H9 (cell line): ENCODE measurements at regions not wholly inside any gene's neighbourhood (a gene's known extent, or its start where the extent isn't known, plus 50 kb on each side); places are given as distances from the start of the nearest gene placed in this dataset.

ENCODE experiments used
- DNase-seq: peaks from one replicate; pipeline ENCODE4 v3.0.0-alpha.2; 2017
- H2AFZ ChIP-seq: one replicate; pipeline ENCODE4 v1.6.1; 2013; ENCODE audit warnings: mild to moderate bottlenecking, low read length, control low read depth, moderate library complexity
- H2AK5ac ChIP-seq: 2 replicates; pipeline ENCODE4 v1.6.1; 2013; ENCODE audit warnings: low read length, control low read depth, mixed read lengths; ENCODE audit not compliant: insufficient read length
- H2BK120ac ChIP-seq: one replicate; pipeline ENCODE4 v1.6.1; 2013; ENCODE audit warnings: low read depth, mild to moderate bottlenecking, low read length, control low read depth, inconsistent platforms; ENCODE audit not compliant: poor library complexity, severe bottlenecking
- H2BK12ac ChIP-seq: 2 replicates; pipeline ENCODE4 v1.6.1; 2013; ENCODE audit warnings: low read length, control low read depth, mixed read lengths, low read depth; ENCODE audit not compliant: insufficient read length
- H2BK15ac ChIP-seq: 2 replicates; pipeline ENCODE4 v1.6.1; 2013; ENCODE audit warnings: low read depth, low read length, control low read depth
- H2BK20ac ChIP-seq: one replicate; pipeline ENCODE4 v1.6.1; 2013; ENCODE audit warnings: low read depth, mild to moderate bottlenecking, low read length, control low read depth, inconsistent platforms; ENCODE audit not compliant: poor library complexity, severe bottlenecking
- H2BK5ac ChIP-seq: 2 replicates; pipeline ENCODE4 v1.6.1; 2013; ENCODE audit warnings: low read length, control low read depth, mixed read lengths; ENCODE audit not compliant: insufficient read length
- H3K14ac ChIP-seq: 2 replicates; pipeline ENCODE4 v1.6.1; 2013; ENCODE audit warnings: low read length, control low read depth; ENCODE audit not compliant: insufficient read depth
- H3K18ac ChIP-seq: 2 replicates; pipeline ENCODE4 v1.6.1; 2013; ENCODE audit warnings: low read depth, mild to moderate bottlenecking, mixed read lengths, low read length, control low read depth; ENCODE audit not compliant: insufficient read length
- H3K23ac ChIP-seq: 2 replicates; pipeline ENCODE4 v1.6.1; 2013; ENCODE audit warnings: low read length, control low read depth, mixed read lengths, low read depth; ENCODE audit not compliant: insufficient read length
- H3K23me2 ChIP-seq: 2 replicates; pipeline ENCODE4 v1.6.1; 2013; ENCODE audit warnings: low read depth, mild to moderate bottlenecking, mixed read lengths, low read length, control low read depth; ENCODE audit not compliant: insufficient read length, poor library complexity, severe bottlenecking
- H3K27ac ChIP-seq: 2 replicates; pipeline ENCODE4 v1.5.1; 2013; ENCODE audit warnings: low read length, control low read depth, mixed read lengths, low read depth; ENCODE audit not compliant: insufficient read length
- H3K27me3 ChIP-seq: 2 replicates; pipeline ENCODE4 v1.6.1; 2013; ENCODE audit warnings: low read length, control low read depth, inconsistent platforms; ENCODE audit not compliant: insufficient read depth
- H3K4ac ChIP-seq: 2 replicates; pipeline ENCODE4 v1.6.1; 2013; ENCODE audit warnings: low read depth, mild to moderate bottlenecking, control low read depth, inconsistent platforms, low read length, moderate library complexity
- H3K4me1 ChIP-seq: 2 replicates; pipeline ENCODE4 v1.6.1; 2013; ENCODE audit warnings: low read length, control low read depth, inconsistent platforms; ENCODE audit not compliant: insufficient read depth
- H3K4me2 ChIP-seq: 2 replicates; pipeline ENCODE4 v1.6.1; 2013; ENCODE audit warnings: low read length, control low read depth, mixed read lengths; ENCODE audit not compliant: insufficient read length, insufficient read depth
- H3K56ac ChIP-seq: 2 replicates; pipeline ENCODE4 v1.6.1; 2013; ENCODE audit warnings: low read depth, mild to moderate bottlenecking, mixed read lengths, low read length, control low read depth; ENCODE audit not compliant: insufficient read length
- H3K79me1 ChIP-seq: 2 replicates; pipeline ENCODE4 v1.6.1; 2013; ENCODE audit warnings: low read depth, mild to moderate bottlenecking, moderate library complexity, low read length, control low read depth, inconsistent platforms; ENCODE audit not compliant: insufficient read depth, poor library complexity, severe bottlenecking
- H3K79me2 ChIP-seq: 2 replicates; pipeline ENCODE4 v1.6.1; 2013; ENCODE audit warnings: low read length, control low read depth, inconsistent platforms; ENCODE audit not compliant: insufficient read depth
- H3K9ac ChIP-seq: 2 replicates; pipeline ENCODE4 v1.6.1; 2013; ENCODE audit warnings: low read length, control low read depth, mixed read lengths; ENCODE audit not compliant: insufficient read length; ENCODE audit errors: extremely low read depth
- H3K9me3 ChIP-seq: one replicate; pipeline ENCODE4 v1.6.1; 2013; ENCODE audit warnings: low read depth, low read length, inconsistent platforms; ENCODE audit not compliant: control insufficient read depth
- H3T11ph ChIP-seq: one replicate; pipeline ENCODE4 v1.6.1; 2013; ENCODE audit warnings: mild to moderate bottlenecking, low read length, control low read depth, inconsistent platforms
- H4K20me1 ChIP-seq: one replicate; pipeline ENCODE4 v1.6.1; 2013; ENCODE audit not compliant: control insufficient read depth, insufficient read length, insufficient read depth
- H4K5ac ChIP-seq: 2 replicates; pipeline ENCODE4 v1.6.1; 2013; ENCODE audit warnings: low read depth, mild to moderate bottlenecking, mixed read lengths, low read length, control low read depth; ENCODE audit not compliant: insufficient read length
- H4K8ac ChIP-seq: replicated peaks from 2 replicates; pipeline ENCODE4 v1.6.1; 2013; ENCODE audit warnings: low read length, control low read depth, mixed read lengths, low read depth; ENCODE audit not compliant: insufficient read length
- H4K91ac ChIP-seq: 2 replicates; pipeline ENCODE4 v1.6.1; 2013; ENCODE audit warnings: low read depth, mild to moderate bottlenecking, moderate library complexity, mixed read lengths, low read length, control low read depth; ENCODE audit not compliant: insufficient read length
- H3K27ac Mint-ChIP-seq, 3 experiments: 2 replicates in 2 of 3; 3 replicates in 1 of 3; pipeline ENCODE4 v1.8.0; 2020 to 2021; ENCODE audit warnings: mixed read lengths in 3 of 3, mild to moderate bottlenecking in 1 of 3, moderate library complexity in 1 of 3
- H3K27me3 Mint-ChIP-seq: 2 replicates; pipeline ENCODE4 v1.8.0; 2021; ENCODE audit warnings: low read depth, mild to moderate bottlenecking, moderate library complexity, mixed read lengths
- H3K36me3 Mint-ChIP-seq, 3 experiments: 2 replicates in 2 of 3; 3 replicates in 1 of 3; pipeline ENCODE4 v1.8.0; 2020 to 2021; ENCODE audit warnings: low read depth in 3 of 3, mixed read lengths in 3 of 3; ENCODE audit not compliant: insufficient read depth in 1 of 3
- H3K4me1 Mint-ChIP-seq, 2 experiments: 2 replicates each; pipeline ENCODE4 v1.8.0; 2020; ENCODE audit warnings: mixed read lengths in 2 of 2
- H3K4me3 Mint-ChIP-seq, 2 experiments: 2 replicates in 1 of 2; 3 replicates in 1 of 2; pipeline ENCODE4 v1.8.0; 2020 to 2021; ENCODE audit warnings: mild to moderate bottlenecking in 2 of 2, mixed read lengths in 2 of 2, moderate library complexity in 1 of 2
- H3K9me3 Mint-ChIP-seq, 2 experiments: 2 replicates in 1 of 2; 3 replicates in 1 of 2; pipeline ENCODE4 v1.8.0; 2020; ENCODE audit warnings: mild to moderate bottlenecking in 2 of 2, mixed read lengths in 2 of 2, moderate library complexity in 1 of 2
- WGBS: extraction: QIAGEN DNeasy Blood & Tissue Kit; methylation state at CpG from one replicate; pipeline ENCODE4 v1.1.7; 2013; ENCODE audit warnings: missing lambda C conversion rate, low lambda C conversion rate, mixed read lengths; ENCODE audit not compliant: insufficient read length; ENCODE audit errors: extremely low coverage; 5-methylcytosine and 5-hydroxymethylcytosine counted together
- TF ChIP-seq, protein P1 (sequence below): fragments of 200-600 bp; sonication (generic); conservative IDR thresholded peaks from 3 replicates; pipeline ENCODE4 v1.8.0; 2021; ENCODE audit warnings: antibody characterized with exemption, mild to moderate bottlenecking

DNA sequence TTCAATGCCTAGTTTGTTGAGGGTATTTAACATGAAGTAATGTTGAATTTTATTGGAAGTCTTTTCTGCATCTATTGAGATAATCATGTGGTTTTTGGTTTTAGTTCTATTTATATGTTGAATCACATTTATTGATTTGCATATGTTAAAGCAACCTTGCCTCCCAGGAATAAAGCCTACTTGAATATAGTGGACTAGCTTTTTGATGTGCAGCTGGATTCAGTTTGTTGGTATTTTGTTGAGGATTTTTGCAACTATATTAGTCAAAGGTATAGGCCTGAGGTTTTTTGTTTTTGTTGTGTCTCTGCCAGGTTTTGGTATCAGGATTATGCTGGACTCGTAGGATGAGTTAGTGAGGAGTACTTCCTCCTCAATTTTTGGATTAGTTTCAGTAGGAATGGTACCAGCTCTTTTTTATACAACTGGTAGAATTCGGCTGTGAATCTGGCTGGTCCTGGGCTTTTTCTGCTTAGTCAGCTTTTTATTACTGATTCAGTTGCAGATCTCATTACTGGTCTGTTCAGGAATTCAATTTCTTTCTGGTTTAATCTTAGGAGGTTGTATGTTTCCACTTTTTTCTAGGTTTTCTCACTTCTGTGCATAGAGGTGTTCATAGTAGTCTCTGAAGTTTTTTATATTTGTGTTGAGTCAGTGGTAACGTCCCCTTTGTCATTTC, 209.8 kb upstream of the RBMS3 start:
- peaks cover 8 to 12% of the 10 kb centered on the region in 2 experiments for H3K4me1 Mint-ChIP-seq
- WGBS = no CpG with 5 or more reads among the region's 3 CpGs
- Histone ChIP-seq H4K5ac (no peak overlapping the region), H3K79me1 (no peaks in the 10 kb centered on the region), H2BK15ac (no peak overlapping the region), H4K8ac (no peak overlapping the region), H3K27ac (no peak overlapping the region), H4K91ac (no peak overlapping the region), H3K4me2 (no peak overlapping the region), H3K18ac (no peak overlapping the region), H2BK12ac (no peak overlapping the region), H2AFZ (no peak overlapping the region), H4K20me1 (no peaks in the 10 kb centered on the region), H3K27me3 (no peaks in the 10 kb centered on the region), H3K14ac (no peak overlapping the region), H2BK20ac (no peak overlapping the region), H3K23ac (no peak overlapping the region), H3K4me1 (no peaks in the 10 kb centered on the region), H2BK5ac (no peak overlapping the region), H3T11ph (no peak overlapping the region), H3K23me2 (no peaks in the 10 kb centered on the region), H2BK120ac (no peak overlapping the region), H3K79me2 (no peaks in the 10 kb centered on the region), H3K9me3 (no peaks in the 10 kb centered on the region), H2AK5ac (no peak overlapping the region), H3K4ac (no peak overlapping the region), H3K56ac (no peak overlapping the region), H3K9ac (no peak overlapping the region)
- H3K9me3 Mint-ChIP-seq = peaks cover 4 to 9% of the 10 kb centered on the region in 2 experiments; a peak in 3 of 5 replicates
- peaks cover 0 to 18% (median 4%) of the 10 kb centered on the region in 3 experiments; a peak in 2 of 7 replicates for H3K36me3 Mint-ChIP-seq
- no peaks in the 10 kb centered on the region for H3K27me3 Mint-ChIP-seq
- TF ChIP-seq, protein P1, sequence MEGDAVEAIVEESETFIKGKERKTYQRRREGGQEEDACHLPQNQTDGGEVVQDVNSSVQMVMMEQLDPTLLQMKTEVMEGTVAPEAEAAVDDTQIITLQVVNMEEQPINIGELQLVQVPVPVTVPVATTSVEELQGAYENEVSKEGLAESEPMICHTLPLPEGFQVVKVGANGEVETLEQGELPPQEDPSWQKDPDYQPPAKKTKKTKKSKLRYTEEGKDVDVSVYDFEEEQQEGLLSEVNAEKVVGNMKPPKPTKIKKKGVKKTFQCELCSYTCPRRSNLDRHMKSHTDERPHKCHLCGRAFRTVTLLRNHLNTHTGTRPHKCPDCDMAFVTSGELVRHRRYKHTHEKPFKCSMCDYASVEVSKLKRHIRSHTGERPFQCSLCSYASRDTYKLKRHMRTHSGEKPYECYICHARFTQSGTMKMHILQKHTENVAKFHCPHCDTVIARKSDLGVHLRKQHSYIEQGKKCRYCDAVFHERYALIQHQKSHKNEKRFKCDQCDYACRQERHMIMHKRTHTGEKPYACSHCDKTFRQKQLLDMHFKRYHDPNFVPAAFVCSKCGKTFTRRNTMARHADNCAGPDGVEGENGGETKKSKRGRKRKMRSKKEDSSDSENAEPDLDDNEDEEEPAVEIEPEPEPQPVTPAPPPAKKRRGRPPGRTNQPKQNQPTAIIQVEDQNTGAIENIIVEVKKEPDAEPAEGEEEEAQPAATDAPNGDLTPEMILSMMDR = no peak
- no peak for DNase-seq
- H3K4me3 Mint-ChIP-seq = no peak overlapping the region
- no peak overlapping the region for H3K27ac Mint-ChIP-seq
